Fibroblast of peridontal ligament (primary cell): ENCODE measurements at regions not wholly inside any gene's neighbourhood (a gene's known extent, or its start where the extent isn't known, plus 50 kb on each side); places are given as distances from the start of the nearest gene placed in this dataset.

Experiments used
- DNase-seq: peaks from one replicate; pipeline ENCODE4 v3.0.0-alpha.2; 2010; ENCODE audit errors: extremely low read depth

DNA sequence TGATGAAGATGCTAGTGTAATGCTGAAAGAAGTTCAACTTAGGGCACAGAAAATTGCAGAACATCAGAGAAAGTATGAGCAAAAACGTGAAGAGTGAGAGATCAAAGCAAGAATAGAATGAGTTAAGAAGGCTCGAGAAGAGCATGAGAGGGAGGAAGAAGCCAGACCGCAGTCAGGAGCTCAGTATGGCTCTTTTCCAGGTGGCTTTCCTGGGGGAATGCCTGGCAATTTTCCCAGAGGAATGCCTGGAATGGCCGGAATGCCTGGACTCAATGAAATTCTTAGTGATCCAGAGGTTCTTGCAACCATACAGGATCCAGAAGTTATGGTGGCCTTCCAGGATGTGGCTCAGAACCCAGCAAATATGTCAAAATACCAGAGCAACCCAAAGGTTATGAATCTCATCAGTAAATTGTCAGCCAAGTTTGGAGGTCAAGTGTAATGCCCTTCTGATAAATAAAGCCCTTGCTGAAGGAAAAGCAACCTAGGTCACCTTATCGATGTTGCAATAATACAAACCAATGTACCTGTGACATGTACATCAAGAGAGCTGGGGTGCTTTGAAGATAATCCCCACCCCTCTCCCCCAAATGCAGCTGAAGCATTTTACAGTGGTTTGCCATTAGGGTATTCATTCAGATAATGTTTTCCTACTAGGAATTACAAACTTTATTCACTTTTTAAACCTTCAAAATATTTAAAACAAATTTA lies 277.9 kb downstream of the LPIN1 start:
- DNase-seq = peak; percentile 88

DNA sequence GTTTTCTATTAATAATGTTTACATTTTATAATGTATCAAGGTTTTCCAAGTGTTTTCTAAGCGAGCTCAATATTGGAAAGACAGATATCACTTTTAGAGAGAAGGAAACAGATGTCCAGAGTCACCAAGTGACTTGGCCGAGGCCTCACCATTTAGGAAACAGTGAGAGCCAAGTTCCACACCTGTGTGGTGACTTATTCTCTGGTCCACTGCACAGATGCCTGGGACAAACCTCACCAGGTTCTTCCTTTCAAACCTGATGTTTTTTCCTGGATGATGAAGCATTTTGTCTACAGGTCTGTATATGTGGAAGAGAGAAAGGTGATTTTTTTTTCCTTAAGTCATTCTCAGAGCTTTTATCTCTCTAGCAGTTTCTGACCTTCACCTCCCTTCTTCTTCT lies 280.7 kb downstream of the LPIN1 start:
- no peak for DNase-seq

GRCh38 chr2:12031866-12032265 lies 285.4 kb downstream of the LPIN1 start:
- no peak for DNase-seq

DNA sequence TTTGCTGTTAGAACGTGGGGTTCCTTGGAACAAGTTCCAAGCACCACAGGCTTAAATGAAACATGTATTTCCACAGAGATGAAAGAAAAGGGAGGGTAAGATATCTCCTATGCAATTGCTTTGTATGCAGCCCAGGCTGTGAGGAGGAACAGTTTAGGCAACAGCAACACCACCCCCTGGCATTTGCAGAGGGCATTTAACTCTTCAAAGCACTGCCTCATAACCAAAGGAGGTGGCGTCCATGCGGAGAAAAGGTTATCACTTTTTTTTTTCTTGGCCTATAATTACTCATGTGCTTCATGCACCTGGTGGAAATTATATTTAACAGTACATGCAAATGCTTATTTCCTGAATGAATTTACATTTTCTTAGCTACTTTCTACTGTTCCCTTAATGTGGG lies 286.0 kb downstream of the LPIN1 start:
- DNase-seq = peak; percentile 29

GRCh38 chr2:12032975-12033374 lies 286.5 kb downstream of the LPIN1 start:
- DNase-seq = peak; percentile 30

GRCh38 chr2:12033494-12033893 lies 287.1 kb downstream of the LPIN1 start:
- DNase-seq = no peak

DNA sequence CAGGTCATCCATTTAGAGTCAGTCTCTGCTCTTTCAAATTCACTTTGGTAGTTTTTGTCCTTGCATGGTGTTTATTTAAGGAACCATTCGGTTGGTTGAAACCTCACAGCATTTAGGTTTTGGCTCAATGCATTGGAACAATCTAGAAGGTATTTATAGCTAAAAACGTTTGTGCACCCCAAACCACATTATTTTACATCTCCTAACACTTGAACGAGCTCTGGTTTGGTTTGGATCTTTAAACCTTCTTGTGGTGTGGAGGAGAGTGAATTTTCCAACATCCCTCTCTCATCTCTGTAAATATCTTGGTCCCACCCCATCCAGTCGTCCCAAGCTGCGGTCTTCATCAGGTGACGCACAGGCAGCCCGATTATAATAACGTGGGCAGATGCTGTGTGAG lies 287.9 kb downstream of the LPIN1 start:
- no peak for DNase-seq

DNA sequence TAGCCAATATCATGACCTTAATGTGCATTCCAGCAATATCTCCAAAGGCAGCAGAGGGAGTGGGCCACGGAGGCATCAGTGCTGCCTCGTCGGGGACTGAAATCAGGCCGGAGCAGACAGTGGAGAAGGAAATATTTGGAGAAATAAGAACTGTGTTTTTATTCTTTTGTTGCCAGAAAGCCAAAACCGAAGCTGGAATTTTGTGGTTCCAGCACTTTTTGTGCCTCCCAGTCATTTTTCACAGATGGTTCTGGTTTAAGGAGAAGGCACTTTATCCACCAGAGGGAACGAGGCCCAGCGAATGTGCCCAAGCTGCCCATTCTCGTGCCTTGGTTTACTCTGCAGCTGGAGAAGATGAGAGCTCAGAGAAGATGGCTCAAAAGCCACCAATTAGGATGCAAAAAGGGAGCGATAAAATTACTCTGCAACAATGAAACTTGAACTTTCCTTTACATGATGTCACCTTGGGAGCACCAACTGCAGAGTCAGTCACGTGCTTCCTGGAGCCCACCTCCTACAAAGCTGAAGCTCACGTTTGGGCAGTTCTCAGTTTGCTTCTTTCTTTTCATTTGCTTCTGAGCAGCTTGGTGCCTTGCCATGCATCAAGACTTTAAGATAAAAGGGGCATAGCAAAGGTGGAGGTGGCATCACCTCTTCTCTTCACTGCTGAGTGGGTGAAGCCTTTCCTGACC lies 288.7 kb downstream of the LPIN1 start:
- peak; percentile 84 for DNase-seq

DNA sequence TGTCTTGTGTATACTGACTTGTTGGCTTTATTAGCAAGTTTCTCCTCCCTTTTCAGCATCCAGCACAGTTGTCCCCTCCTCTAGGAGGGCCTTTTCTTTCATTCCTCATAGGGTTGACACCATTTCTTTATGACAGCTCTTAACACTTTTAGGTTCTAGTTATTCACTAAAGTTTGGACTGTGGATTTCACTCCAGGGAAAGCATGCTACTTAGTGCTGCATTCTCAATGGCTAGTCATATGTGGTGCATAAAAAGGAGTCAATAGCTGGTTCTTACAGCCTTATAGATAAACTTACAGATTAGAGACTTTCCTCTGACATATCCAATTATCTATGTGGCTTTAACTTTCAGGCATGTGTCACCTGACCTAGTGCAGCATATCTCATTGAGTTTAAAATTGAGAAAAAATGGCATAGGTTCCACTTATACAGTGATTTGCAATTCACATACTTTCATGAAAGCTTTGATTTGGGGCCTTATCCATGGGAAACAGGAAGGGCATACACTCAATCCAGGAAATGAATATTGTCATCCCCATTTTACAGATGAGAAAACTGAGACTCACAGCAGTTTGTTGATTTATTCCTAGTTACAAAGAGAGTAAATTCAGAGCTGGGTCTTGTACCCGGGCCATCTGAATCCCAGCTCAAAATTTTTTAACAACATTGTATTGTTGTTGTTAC lies 289.7 kb downstream of the LPIN1 start:
- DNase-seq = no peak

DNA sequence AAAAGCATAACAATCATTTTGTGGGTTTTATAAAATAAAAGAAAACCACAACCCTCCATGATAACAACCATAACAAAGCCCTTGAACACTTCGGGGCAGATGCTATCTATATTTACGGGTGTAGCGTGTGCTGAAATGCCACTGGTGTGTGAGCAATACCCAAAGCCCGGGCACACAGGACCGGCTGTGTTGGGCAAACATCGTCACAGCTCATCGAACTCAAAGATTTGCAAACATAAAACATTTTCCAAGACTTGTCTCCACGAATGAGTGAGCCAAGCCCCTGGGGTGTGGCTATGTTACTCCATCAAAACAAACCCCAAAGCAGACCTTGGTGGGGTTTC lies 290.2 kb downstream of the LPIN1 start:
- no peak for DNase-seq

DNA sequence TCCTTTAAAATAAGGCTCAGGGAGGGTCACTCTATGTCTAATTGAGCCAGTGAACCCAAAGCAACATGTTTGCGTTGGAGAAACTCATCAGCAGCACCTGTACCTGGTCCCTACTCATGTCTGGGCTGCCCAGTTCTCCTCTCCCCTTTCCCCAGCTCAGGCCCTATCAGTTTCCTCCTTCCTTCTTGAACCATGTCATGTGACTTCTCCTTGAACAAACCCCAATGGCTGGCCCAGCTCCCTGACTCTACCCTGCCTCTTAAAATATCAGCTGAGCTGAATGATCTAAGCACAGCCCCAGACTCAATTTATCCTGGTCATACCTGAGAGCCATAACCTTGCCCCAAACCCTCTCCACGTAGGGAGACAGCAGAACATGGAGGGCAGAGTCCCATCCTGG lies 290.9 kb downstream of the LPIN1 start:
- DNase-seq = no peak

DNA sequence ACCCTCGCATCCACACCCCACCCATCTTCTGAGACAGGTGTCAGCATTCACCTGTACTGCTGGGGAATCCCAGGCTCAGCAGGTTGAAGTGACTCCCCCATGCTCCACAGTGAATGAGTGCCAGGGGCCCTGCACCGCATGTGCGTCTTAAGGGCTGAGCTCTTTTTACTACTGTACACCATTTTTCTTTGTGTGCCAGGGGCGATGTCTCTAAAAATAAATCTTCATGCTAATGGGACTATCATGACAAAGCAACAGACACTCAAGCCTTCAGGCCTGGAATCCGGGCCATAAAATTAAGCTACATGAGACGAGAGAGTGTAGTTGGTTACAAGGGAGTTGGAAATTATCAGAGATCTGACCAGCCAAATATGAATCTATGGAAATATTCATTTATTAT lies 294.8 kb downstream of the LPIN1 start:
- no peak for DNase-seq

DNA sequence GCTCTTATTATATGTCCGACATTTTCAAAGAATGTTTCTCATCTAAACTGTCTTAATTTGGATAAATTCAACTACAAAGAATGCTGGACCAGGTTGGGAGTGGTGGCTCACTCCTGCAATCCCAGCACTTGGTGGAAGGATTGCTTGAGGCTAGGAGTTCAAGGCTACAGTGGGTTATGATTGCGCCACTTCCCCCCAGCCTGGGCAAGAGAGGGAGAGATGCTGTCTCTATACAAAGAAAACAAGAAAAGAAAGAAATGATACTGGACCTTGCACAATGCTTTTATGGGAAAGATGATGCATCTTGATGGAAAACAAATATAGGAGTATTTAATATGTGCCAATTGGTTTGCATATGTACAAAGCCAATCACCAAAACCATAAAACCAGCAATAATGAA lies 296.7 kb downstream of the LPIN1 start:
- DNase-seq = no peak

- no peak for DNase-seq
Measured at GRCh38 chr2:12044857-12045256, 298.4 kb downstream of the LPIN1 start.

DNA sequence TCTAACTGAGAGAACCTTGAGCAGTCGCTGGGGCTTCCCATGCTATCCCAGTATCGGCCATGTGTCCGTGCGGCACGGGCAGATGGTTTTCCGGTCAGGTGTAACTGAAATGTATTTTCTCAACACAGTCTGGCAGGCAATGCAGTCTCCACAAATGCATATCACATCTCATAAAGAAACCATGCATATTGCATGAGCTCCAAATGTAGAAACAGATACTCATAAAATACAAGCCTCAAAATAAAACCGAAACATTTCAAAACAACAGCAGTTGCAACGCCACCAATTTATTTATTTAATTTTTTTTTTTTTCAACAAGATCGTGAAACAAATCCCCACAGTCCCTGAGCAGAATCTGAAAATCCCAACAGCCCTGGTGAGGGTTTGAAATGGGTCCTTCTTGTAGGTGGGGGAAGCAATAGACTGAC lies 299.4 kb downstream of the LPIN1 start:
- no peak for DNase-seq

DNA sequence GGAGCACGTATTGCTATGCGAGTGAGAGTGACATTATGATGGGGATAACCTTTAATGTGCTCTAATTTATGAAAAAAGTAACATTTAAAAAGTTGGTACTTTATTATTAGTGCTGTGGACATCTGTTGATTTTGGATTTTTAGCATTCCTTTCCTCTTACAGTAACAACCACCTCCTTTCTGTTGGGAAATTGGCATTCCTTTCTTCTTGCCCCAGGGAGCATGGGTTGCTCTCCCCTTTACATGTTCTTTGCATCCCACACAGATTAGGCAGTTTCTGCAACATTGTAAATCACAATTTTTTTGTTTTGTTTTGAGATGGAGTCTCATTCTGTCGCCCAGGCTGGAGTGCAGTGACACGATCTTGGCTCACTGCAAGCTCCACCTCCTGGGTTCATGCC lies 300.2 kb downstream of the LPIN1 start:
- peak; percentile 63 for DNase-seq

GRCh38 chr2:12047761-12048160 lies 301.3 kb downstream of the LPIN1 start:
- no peak for DNase-seq

DNA sequence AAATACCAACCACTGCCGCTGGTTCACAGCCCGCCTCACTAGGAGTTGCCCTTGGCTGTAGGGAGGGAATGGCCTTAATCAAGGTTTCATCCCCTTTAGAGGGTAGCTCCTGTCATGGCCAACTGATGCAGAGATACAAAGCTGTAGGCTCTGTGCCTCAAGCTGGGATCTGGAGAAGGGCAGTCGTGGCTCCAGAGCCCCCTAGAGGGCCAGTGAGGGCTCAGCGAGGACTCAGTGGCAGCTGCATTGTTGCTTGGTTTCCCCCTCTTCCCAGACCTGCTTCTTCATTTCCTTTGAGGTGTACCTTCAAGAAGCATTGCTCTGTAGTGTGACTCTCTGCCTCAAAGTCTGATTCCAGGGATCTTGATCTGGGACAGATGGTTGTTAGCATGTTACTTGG lies 302.1 kb downstream of the LPIN1 start:
- no peak for DNase-seq

DNA sequence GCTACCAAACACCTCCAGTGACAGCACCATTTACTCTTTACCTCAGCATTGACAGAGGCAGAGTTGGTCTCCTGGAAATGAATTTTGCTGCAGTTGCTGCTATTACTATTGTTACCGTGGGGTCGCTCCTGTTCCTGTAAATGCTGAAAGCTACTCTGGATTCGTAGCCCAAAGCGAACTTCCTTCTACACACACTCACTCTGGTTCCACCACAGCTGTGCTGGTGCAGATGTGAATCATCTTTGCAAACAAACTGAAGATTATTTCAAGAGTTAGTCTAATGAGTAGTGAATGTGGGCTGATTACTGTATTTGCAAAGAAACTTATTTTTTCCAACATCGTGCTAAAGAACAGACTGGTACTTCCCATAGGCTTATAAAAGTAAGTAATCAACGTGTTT lies 304.0 kb downstream of the LPIN1 start:
- peak; percentile 97 for DNase-seq

- DNase-seq = peak; percentile 96
Measured at GRCh38 chr2:12051831-12052230, 305.4 kb downstream of the LPIN1 start.

GRCh38 chr2:12052796-12053195 lies 306.4 kb downstream of the LPIN1 start:
- DNase-seq = peak; percentile 39

GRCh38 chr2:12054956-12055618 lies 308.7 kb downstream of the LPIN1 start:
- no peak for DNase-seq
